GM13977 (cell line): ENCODE measurements at regions not wholly inside any gene's neighbourhood (a gene's known extent, or its start where the extent isn't known, plus 50 kb on each side); places are given as distances from the start of the nearest gene placed in this dataset.

Source experiments
- DNase-seq: peaks from one replicate; pipeline ENCODE4 v3.0.0; 2012; ENCODE audit warnings: low spot score
- in situ Hi-C: fragments of 300-500 bp; cut with MboI; formaldehyde crosslinking; loops from one replicate; pipeline ENCODE4 v1.12.0; 2022; ENCODE audit warnings: low sequenced_read_pairs, low pct_unique_long_range_greater_than_20kb, mixed read lengths, inconsistent platforms; ENCODE audit not compliant: unreplicated experiment
- TF ChIP-seq, protein P1 (sequence below): IDR thresholded peaks from 2 replicates; pipeline ENCODE4 v1.5.1; 2012; ENCODE audit warnings: mild to moderate bottlenecking, control low read depth; ENCODE audit not compliant: insufficient read depth; ENCODE audit errors: extremely low read depth, missing control alignments

DNA sequence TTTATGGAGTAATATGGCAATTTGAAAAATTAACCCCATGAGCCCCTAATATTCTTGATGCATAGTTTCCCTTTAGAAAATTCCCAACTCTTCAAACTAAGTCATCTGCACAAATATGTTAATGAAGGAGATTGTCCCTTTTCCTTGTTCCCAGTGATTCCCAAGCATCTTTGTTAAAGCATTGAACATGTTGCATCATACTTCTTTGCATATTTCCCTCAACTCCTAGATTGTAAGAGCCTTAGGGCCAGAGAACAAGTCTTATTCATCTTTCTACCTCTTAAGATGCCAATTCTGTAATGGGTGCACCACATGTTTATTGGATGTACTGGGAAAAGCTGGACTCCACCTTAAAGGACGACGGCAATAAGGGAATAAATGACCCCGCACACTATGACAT, 223.4 kb downstream of the PLK2 start:
- DNase-seq, result no peak
- TF ChIP-seq, protein P1, sequence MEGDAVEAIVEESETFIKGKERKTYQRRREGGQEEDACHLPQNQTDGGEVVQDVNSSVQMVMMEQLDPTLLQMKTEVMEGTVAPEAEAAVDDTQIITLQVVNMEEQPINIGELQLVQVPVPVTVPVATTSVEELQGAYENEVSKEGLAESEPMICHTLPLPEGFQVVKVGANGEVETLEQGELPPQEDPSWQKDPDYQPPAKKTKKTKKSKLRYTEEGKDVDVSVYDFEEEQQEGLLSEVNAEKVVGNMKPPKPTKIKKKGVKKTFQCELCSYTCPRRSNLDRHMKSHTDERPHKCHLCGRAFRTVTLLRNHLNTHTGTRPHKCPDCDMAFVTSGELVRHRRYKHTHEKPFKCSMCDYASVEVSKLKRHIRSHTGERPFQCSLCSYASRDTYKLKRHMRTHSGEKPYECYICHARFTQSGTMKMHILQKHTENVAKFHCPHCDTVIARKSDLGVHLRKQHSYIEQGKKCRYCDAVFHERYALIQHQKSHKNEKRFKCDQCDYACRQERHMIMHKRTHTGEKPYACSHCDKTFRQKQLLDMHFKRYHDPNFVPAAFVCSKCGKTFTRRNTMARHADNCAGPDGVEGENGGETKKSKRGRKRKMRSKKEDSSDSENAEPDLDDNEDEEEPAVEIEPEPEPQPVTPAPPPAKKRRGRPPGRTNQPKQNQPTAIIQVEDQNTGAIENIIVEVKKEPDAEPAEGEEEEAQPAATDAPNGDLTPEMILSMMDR, result no peak
- in situ Hi-C loops, result no loop called here

DNA sequence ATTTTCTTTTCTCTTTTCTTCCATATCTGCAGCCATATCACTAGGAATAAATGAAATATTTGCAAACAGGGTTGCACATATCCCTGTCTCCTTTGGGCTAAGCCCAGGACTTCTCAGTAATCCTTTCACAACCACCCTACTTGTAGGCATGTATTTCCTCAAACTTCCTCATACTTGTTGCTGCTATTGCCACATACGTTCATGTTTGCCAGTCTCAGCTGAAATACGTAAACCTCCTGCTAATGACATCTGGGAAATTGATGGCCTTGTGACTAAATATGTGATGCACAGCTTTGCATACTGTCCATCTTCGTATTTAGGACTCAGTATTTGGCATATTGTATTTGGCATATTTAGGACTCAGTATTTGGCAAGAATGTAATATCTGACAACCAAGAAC, 224.6 kb downstream of the PLK2 start:
- in situ Hi-C loops, result no loop called here
- no peak for DNase-seq
- TF ChIP-seq, protein P1, result no peak

DNA sequence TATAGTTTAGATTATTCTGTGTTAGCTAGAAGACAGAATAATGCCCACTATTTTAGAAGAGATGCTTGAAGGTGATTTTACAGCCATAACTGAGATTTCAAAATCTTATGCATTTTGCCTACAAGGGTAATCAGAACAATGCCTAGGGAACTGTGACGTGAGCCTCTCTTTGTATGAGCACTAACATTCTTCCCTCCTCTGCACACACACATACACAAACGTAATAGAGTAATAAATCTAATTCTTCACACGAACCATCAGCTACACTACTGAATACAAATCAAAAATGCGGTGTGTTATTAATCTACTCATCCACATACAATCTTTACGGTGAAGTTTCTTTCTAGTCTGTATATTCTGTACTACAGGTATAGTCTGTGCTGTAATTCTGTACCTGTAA, 227.8 kb downstream of the PLK2 start:
- no peak for DNase-seq
- in situ Hi-C loops, result no loop called here
- TF ChIP-seq, protein P1, result no peak

DNA sequence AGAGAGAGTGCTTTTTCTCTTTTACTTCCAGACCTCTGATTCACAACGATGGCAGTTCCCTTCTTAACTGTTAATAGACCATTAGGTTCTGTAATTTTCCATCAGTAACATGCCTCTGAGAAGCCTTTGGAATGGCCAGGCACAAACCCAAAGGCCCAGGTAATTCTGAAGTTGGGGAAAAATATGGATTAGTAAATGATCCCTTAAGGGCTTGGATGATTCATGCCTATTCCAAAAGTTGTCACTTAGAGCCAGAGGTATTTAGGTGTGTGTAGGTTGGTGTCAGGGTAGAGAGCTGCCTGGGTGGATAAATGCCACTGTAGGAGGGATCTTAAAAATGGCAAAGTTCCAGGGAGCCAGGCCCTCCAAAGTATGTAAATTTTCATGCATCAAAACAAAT, 228.8 kb downstream of the PLK2 start:
- in situ Hi-C loops, result no loop called here
- TF ChIP-seq, protein P1, result no peak
- no peak for DNase-seq

DNA sequence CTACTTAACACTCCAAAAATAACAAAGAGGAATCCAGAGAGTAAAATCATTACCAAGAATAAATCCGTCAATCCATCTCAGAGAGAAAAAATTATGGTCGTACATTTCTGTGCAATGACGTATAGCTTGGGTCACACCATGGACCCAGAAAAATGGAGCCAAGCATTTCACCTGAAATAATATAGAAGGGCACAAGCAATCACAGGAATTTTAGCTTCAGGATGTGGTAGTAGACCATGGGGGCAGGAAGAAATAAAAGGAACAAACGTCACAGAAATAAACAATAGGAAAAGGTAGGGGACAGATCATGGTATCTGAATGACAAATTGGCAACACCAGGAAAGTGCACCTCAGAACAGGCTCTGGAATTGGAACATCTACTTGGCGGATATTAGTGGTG, 231.0 kb downstream of the PLK2 start:
- in situ Hi-C loops, result no loop called here

DNA sequence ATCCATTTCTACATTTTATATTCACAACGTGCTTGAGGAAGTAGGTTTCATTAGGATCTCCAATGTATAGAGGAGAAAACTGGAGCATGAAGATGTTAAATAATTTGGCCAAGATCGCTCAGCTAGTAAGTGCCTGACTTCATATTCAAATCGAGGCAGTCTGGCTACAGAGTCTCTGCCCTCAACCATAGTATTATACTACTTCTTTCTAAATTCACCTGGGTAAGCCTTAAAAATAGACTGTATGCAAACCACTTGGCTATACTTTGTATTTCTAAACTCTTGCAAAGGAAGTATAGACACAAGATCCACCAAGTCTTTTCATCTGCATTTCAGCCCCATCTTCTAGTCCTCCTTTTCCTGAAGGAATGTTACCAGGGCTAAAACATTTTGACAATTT, 232.0 kb downstream of the PLK2 start:
- DNase-seq, result no peak
- in situ Hi-C loops, result no loop called here
- TF ChIP-seq, protein P1, result no peak

More for the DNA sequence above, 231.0 kb downstream of the PLK2 start:
- TF ChIP-seq, protein P1, result no peak
- no peak for DNase-seq

DNA sequence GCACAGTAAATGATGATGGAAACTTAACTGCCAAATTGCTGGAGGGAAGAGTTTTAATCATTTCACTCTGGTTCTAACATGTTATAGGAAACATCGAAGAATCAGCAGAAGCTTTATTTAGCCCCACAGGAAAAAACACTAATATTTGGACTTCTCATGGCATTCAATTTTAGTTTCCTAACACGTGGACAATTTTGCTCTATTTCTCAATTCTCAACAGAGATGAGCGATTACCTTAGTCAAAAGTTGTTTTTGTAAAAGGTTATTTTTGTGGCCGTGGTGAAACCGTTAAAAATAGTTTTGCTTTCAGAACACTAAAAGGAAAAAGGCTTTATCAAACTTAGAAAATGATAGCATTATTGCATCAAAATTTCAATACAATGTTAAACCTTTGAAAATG, 235.2 kb downstream of the PLK2 start:
- TF ChIP-seq, protein P1, result no peak
- in situ Hi-C loops, result no loop called here
- no peak for DNase-seq
